NCI-H2081 treated with DMSO at 0.1 percent for 48 hours (cell line): ENCODE measurements at regions not wholly inside any gene's neighbourhood (a gene's known extent, or its start where the extent isn't known, plus 50 kb on each side); places are given as distances from the start of the nearest gene placed in this dataset.

ENCODE experiments used
- DNase-seq: peaks from one replicate; lab custom pipeline; 2025; lab: John Stamatoyannopoulos, UW

DNA sequence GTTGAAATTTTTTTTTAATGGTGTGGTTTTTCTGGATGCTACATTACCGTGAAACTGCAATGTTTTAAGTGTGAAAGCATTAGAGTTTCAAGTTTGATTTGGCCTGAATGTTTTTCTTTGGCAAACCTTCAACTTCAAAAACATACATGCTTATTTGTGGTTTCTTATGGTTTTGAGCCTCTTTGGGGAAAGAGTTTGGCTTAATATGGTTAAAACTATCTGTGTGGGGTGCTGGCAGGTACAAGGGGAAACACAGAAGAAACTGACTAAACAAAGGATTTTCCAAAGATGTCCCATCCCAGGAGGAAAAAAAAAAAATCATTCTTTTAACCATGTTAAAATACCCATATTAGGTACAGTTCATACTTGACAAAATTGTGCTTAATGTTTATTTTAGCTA is 121.1 kb downstream of the HGF start:
- DNase-seq: no peak

DNA sequence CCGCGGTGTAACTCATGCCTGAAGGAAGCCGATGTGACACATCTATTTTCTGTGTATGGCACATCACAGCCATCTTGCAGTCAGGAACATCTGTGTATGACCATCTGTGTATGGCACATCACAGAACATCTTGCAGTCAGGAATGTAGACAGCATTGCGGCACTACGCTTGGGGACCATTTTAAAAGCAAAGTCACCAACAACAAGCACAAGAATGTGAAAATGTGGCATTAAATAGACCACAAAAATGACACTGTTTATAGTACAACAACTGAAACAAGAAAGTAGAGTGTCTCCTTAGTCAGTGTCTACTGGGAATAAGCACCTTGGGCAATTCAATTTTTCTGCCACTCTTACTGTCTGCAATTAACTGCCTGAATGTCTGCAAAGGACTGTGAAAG is 124.4 kb downstream of the HGF start:
- DNase-seq: no peak

DNA sequence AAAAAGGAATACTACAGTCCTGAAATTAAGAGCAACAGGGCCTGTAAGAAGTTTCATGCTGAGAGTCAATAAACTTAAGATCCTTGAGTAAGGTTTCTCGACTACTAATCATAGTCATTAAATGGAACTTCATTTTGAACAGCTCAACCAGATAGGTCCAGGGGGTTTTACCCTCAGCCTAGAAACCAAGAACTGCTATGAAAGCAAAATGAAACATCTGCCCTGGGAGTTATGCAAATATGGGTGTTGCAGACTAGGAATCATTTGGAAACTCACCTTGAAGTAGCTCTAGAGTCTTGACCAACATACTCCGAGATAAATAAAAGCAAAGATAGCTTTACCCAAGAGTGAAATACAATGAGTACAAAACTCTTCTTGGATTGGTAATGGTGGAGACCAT is 128.0 kb downstream of the HGF start:
- DNase-seq: no peak

DNA sequence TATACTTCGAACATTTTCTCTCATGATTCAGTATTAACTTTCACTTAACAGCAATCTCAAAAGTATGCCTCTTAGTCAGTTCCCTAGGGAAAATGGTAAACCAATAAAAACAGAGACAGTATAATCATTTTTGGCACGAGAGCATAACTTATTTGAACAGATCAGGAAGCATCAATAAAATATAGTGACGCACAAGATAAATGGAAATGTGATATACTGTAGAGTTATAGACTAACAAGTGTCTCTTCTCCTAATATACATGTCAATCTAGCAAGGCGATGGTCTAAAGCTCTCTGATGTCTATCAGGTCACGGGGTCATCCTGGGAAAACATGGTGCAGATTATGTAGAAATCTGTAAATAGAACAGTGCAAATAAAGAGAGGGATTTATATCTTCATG is 131.6 kb downstream of the HGF start:
- DNase-seq: no peak

DNA sequence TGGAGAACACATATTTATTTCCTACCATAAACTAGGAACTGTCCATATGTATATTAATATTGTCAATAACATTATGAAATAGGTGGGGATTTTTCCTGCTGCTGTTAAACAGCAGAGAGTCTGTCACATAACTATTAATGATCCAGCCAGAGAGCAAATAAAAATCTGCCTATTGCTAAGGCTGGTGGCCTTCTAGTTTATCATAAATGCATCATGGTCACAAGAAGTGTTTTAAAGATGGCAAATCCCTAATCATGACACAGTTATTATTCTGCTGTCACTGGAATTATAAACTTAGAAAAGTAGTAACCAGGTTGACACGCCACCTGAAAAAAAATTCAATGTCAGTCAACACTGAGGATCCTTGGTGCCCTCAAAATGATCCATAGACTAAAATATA is 132.3 kb downstream of the HGF start:
- no peak for DNase-seq

DNA sequence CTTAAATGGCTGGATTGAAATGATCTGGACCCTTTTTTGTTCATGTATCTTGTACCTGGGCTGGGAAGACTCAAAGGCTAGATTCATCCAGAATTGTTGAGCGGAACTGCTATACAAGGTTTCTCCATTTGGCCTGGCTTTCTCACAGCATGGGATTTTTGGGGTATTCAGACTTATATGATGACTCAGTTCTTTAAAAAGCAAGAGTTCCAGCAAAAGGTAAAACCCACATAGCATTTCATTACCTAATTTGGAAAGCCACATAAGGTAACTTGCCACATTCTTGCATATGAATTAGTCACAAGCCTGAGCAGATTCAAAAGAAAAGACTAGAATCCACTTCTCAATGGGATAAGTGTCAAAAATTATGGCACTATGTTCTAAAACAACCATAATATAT is 137.4 kb downstream of the HGF start:
- no peak for DNase-seq

DNA sequence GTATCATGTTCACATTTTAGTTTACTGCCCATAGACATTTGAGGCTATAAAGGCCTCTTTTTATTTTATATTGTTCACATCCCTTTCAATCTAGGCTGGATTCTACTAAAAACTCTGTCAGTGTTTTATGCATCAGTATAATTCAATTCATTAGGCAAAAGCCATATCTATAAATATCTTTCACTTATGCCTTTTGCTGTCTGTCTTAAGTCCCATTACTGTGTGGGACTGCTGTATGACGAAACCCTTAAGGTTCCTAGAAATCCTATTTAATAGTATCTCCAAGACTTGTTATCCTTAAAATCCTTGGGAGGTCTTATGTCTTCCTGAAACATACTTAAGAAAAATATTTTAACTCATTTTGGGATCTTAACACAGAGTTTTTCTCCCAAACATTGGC is 139.2 kb downstream of the HGF start:
- DNase-seq: no peak

DNA sequence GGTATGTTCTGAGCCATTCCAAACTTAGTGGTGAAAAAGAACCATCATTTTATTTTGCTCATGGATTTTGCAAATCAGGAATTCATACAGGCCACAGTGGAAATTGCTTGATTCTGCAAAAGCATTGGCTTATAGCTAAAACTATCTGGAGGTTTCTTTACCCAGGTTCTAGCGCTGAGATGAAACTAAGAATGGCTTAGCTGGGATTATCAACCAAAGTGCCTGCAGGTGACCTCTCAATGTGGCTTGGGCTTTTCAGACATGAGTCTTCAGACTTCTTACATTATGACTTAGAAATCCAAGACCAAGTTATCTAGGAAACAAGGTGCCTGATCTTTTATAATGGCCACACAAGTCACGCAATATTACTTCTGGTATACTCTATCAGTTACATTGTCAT is 140.1 kb downstream of the HGF start:
- no peak for DNase-seq

DNA sequence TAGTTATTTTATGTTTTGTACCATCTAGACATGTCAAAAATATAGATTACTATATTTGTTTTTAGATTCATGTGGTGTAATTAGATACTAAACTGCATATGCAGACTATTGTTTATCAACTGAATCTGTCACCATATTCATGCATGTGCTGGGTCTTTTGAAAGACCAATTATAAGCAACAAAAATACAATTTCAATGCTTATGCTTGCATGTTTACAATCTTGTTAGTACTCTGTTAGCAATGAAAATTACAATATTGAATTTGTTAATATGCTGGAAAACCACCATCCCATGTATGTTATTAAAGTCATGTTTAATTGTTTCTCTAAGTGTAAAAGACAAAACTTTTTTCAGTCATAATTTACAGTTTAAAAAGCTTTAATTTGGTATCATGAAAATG is 140.9 kb downstream of the HGF start:
- no peak for DNase-seq

DNA sequence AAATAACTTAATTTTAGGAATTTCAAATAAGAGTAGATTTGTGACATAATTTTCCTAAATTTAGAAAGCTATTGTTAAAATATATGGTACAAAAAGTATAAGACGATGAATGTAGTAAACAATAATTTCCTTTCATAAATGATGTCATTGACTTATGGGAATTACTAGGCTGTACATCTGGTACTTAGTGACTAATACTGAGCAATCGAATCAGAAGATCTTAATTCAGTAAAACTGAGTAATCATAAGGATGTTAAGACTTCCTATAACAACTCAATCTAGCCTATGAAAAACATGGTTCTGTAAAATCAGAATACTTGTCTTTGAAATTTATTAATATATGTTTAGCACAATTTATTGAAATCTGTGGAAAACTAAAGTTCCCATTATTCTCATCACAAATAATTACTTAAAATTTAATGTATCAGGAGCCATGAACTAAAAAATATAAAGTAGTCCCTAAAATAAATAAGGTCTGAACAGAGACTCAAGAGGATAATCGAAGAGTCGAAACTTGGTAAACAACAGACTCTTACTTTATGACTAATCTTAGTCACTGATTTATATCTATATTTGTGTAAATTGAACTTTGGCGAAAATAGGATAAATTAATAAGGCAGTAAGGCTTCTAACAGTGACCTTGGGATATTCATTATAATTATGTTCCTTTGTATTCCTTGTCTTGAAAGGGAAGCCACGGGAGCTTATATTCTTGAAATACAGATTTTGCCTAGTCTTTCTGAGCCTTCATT is 142.1 kb downstream of the HGF start:
- no peak for DNase-seq

DNA sequence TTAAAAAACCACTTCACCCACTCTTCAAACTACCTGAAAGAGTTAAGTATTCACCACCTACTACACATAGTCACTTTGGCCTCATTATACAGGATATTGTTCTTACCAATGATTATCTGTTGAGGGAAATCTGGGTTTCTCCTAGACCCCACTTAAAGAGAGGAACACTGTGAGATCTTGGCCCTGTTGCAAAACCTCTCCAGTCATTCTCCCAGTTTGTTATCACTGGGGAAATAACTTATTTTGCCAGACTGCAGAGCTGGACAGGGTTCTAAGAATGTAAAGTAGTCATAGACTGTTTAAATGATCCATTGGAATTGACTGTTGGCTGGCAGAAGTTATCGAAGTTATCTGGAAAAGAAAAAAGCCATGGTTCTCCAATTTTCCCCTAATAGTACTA is 143.8 kb downstream of the HGF start:
- DNase-seq: no peak

DNA sequence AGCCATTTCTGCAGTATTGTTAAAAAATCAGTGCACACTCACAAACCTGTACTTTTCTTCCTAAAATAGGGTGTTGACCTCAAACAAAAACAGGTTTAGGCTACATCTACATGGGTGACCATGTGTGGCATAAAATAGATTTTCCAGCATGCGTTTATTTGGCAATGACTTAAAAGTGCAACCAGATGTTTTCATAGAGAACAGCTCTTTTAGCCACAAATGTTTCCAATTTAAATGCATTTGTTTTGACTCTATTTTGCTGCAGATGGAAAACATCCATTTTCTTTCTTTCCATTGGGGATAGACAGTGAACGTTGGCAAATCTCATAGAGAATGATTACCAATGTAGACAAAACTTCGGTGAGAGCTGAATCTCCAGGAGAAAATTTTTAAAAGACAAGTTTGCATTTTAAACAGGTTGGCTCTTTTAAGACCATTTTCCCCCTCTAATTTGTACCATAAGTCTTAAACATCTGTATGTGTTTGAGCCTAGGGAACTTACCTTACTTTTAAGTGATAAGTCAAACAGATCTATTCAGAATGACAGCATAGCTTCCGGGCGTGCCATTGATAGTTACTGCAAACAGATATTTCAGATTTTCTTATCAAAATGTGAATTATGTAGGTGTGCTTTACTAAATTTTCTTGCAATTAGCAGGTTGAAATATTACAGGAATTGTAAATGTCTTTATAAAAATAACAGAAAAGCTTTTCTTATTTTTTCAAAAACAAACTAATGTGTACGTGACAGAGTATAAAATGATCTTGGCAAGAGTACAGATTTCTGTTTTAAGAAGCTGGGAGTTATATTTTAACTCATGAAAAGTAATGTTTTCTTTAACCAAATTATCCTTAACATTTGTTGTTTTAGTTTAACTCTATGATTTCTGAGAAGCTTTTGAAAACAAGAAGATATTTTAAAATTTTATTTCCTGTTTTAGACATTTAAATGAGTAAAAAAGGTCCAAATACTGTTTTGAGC is 144.9 kb downstream of the HGF start:
- no peak for DNase-seq

DNA sequence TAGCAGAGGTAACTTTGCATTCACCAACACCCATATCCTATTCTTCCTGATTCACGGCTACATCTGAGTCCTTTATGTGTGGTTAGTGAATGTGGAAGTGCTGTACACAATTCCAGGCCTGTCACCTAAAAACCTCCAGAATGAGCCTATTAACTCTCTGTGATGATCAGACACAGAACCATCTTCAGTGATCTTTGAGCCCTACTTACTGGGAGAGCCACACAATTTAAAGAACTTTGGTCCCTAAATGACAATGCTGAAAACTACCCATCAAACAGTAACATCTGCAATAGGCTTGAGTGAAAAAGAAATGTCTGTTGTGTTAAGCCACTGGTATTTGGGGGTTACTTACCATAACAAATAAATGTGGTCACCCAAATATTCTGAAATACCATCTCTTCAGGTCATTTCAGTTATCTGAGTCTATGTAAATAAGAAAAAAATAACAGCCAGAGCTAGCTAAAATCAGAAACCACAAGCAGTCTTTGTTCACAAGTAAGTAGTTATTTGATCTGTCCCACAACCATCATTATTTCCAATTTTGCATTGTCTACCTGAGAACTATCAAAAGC is 145.7 kb downstream of the HGF start:
- no peak for DNase-seq

DNA sequence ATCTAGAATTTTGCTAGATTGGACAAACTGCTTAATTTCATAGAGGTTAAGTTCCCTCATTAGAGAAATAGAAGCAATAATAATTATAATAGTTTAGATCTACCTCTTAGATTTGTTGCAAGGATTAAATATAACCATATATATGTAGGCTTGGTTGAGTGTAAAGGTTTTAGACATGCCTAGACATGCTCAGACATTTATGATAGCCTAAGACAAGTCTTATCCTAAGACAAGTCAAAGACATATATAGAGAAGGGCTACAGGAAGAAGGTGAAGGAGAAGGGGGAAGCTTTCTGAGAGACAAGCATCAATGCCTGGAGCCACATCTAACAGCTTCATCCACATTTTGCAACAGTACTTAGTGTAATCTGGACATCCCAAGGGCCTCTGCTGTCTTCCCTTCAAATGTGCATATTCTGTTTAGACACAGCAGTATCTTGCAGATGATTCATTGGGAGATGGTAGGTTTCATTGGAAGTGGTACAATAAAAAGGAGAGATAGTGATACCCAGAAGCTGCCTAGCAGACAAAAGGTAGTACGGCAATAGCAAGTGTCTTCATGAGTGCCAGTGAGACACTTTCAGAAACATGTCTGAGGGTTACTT is 146.5 kb downstream of the HGF start:
- DNase-seq: no peak

DNA sequence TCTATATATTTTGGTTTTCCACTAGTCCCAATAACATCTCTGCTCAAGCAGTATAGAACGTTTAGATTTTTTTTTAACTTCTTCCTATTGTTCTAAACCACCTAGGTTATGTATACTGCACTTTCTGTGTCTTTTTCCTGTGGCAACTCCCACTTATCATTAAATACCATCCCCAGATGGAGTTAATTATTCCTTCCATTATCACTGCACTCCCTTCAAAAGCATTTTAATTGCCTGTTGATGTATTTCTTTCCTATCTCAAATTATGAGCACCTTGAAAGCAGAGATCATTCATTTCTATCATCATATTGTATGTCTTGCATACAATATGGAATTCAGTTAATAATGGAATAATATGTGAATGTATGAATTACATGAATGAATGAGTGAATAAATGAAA is 148.0 kb downstream of the HGF start:
- DNase-seq: no peak

DNA sequence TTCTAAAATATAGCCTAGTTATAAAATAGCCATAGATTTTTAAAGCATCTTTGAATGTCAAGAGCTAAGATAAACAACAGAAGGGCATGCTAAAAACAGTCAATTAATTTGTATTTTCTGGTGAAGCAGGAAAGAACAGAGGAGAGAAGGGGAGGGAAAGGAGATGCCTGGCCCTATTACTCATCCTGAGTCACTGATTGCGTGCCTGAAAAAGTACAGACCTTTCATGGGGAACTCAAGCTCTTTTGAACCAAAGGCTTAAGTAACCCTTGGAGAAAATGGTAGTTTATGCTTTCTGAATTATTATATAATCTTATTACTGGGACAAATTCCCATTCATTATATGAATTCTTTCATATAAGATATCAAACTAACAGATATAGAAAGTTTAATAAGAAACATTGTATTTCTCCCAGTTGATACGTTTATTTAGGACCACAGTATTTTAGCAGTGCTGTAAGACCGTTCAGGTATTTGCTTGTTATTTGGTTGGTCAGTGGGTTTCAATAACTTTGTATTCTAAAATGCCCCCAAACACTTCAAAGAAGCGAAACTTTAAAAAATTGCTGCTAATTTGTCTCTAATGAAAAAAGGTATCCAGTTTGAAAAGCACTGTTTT is 151.3 kb downstream of the HGF start:
- DNase-seq: no peak

DNA sequence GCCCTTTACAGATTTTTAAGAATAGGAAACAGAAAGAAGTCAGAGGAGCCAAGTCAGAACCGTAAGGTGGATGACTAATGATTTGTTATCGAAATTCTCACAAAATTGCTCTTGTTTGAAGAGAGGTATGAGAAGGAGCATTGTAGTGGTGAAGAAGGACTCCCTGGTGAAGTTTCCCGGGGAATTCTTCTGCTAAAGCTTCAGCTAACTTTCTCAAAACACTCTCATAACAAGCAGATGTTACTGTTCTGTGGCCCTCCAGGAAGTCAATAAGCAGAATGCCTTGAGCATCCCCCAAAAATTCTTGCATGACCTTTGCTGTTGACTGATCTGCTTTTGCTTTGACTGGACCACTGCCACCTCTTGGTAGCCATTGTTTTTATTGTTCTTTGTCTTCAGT is 152.9 kb downstream of the HGF start:
- no peak for DNase-seq

DNA sequence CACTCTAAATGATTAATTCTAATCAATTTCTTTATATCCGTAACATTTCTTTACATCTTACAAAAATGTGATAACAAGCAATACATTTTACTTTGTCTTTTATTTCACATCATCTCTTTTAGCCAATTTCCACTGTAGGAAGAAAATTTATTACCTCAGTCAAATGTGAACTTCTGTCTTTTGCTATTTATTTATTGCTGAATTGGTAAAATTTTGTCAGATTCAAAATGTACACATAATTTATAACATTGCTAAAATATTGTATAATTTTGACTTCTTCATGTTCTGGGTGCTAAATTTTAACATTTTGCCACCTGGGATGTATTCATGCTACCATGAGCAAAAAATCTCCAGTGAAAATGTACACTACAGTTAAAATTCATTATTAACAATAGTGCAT is 158.0 kb downstream of the HGF start:
- DNase-seq: no peak

DNA sequence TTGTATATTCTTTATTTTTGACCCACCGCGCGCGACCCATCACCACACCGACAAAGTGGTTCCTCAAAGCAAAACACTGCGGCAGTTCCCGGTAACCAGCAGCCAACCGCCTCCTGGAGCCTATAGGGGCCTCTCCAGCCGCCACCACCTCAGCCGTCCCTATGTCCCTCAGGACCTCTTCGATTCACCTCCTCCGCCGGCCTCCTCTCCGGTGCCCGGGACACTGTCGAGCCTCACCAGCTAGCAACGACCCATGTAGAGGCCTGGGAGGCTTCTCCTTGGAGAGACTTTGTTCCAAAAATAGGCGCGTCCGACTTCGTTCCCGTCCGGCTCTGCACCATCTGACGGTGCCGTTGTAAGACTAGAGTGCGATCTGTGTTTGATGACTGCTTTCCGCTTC is 158.8 kb downstream of the HGF start:
- no peak for DNase-seq

DNA sequence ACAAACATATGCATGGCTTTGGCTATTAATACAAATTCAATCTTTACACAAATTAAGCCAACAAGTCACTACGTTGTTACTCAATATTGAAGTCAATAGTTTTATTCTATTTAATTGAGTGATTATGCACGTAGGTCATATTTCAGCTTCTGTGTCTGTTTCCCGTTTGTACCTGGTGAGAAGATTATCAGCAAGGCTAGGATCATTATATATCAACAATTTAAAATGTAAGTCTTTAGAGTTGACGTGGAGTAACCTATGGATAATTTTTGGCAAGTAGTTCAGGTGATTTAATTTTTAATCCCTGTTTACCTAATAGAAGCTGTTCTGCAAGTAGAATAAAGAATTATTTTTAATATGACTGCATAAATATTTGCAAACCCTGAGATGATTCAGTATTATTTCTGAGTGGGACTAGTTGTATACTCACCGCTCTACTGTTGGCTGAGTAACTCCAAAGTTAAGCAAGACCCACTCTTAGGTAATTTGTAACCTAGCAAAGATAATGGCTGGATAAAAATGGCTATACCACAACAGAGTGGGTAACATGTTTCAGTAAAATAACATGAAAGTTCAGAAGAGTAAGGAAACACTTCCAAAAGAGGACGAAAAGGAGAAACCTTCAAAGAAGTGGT is 161.0 kb downstream of the HGF start:
- no peak for DNase-seq

DNA sequence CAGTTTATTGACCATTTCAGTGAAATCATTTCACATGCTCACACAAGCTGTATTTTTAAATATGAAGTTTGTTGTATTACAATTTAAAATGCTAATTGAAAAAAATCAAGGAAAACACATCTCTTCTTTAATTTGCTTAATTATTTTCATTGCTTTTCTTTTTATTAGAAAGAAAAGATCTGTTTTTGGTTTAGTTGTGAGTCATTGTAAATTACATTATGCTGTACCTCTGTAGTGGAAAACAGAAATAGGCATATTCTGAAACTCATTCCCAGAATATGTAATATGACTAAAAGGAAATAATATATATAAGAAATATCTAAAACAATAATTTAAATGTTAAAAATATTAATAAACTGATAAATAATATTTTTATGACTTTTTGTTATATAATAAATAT is 161.9 kb downstream of the HGF start:
- no peak for DNase-seq
